ENCODE measurements at regions not wholly inside any gene's neighbourhood (a gene's known extent, or its start where the extent isn't known, plus 50 kb on each side); places are given as distances from the start of the nearest gene placed in this dataset.

- TF ChIP-seq, protein P1, sequence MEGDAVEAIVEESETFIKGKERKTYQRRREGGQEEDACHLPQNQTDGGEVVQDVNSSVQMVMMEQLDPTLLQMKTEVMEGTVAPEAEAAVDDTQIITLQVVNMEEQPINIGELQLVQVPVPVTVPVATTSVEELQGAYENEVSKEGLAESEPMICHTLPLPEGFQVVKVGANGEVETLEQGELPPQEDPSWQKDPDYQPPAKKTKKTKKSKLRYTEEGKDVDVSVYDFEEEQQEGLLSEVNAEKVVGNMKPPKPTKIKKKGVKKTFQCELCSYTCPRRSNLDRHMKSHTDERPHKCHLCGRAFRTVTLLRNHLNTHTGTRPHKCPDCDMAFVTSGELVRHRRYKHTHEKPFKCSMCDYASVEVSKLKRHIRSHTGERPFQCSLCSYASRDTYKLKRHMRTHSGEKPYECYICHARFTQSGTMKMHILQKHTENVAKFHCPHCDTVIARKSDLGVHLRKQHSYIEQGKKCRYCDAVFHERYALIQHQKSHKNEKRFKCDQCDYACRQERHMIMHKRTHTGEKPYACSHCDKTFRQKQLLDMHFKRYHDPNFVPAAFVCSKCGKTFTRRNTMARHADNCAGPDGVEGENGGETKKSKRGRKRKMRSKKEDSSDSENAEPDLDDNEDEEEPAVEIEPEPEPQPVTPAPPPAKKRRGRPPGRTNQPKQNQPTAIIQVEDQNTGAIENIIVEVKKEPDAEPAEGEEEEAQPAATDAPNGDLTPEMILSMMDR (IDR thresholded peaks at IDR 0.05): no peak
- TF ChIP-seq CHD2 (IDR thresholded peaks at IDR 0.05; ENCODE audit: low read length, partially characterized antibody) (no peak), TCF12 (IDR thresholded peaks at IDR 0.05) (no peak), RAD21 (IDR thresholded peaks at IDR 0.05; ENCODE audit: low read length) (no peak), MAX (IDR thresholded peaks at IDR 0.05; ENCODE audit: low read depth) (no peak)
Observed at GRCh38 chr5:66306844-66307315, 162.8 kb downstream of the SREK1 start.
